ENCODE measurements at regions not wholly inside any gene's neighbourhood (a gene's known extent, or its start where the extent isn't known, plus 50 kb on each side); places are given as distances from the start of the nearest gene placed in this dataset.

GRCh38 chr4:103802766-103803165 lies 83.0 kb upstream of the TACR3 start:
- no peak for TF ChIP-seq CTCF (IDR thresholded peaks at IDR 0.05; ENCODE audit: unreplicated experiment)
- H3K27me3 Mint-ChIP-seq (ENCODE audit: low read depth), result no peaks in the 10 kb centered on the region
- H3K4me1 Mint-ChIP-seq, result no peaks in the 10 kb centered on the region
- no peak overlapping the region for H3K4me3 Mint-ChIP-seq
- H3K27ac Mint-ChIP-seq, result no peak overlapping the region
- H3K9me3 Mint-ChIP-seq, result peaks cover 10% of the 10 kb centered on the region
- no peaks in the 10 kb centered on the region for H3K36me3 Mint-ChIP-seq
- no peak for DNase-seq (ENCODE audit: low spot score in 2 of 2, unreplicated experiment in 2 of 2)

DNA sequence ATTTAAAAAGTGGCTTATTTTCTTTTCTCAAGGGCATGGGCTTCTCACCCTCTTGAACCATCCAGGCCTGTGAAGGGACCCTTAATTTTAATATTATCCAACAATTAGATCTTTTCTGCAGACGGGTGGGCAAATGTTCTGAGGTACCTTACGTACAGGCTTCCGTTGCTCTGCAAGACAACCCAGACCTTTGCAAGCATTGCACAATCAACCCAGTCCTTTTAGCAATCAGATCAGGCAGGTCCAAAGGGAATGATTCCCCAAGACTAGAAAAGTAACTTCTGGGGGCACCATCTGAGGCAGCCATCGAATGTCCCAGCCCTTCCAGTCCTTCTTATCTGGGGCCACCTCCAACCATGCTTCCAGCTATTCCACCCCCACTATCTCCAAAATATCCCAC lies 67.3 kb upstream of the TACR3 start:
- no peak overlapping the region for H3K4me3 Mint-ChIP-seq
- no peaks in the 10 kb centered on the region for H3K36me3 Mint-ChIP-seq
- DNase-seq (ENCODE audit: low spot score in 2 of 2, unreplicated experiment in 2 of 2), result no peak
- H3K27ac Mint-ChIP-seq, result no peak overlapping the region
- H3K27me3 Mint-ChIP-seq (ENCODE audit: low read depth), result no peaks in the 10 kb centered on the region
- TF ChIP-seq CTCF (IDR thresholded peaks at IDR 0.05; ENCODE audit: unreplicated experiment), result no peak
- no peaks in the 10 kb centered on the region for H3K4me1 Mint-ChIP-seq
- peaks cover 21% of the 10 kb centered on the region for H3K9me3 Mint-ChIP-seq

DNA sequence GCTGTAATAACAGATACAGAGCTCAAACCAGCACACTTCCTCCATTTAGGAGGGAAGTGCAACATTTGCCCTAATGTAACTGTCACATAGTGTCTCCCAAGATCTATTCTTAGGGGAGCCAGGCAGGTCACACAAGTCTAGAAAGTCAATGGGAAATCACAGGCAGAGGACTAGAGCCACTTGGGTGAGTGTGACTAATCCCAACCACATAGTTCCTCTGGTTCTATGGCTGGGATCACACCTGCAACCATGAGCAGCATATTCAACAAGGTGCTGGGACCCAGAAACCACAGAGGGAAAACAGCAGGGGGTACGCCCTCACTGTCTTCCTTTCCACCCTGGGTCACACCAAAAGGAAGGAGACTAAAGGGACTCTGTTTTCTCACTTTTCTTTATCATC lies 66.8 kb upstream of the TACR3 start:
- no peak for TF ChIP-seq CTCF (IDR thresholded peaks at IDR 0.05; ENCODE audit: unreplicated experiment)
- peaks cover 17% of the 10 kb centered on the region for H3K9me3 Mint-ChIP-seq
- no peak overlapping the region for H3K27ac Mint-ChIP-seq
- no peaks in the 10 kb centered on the region for H3K27me3 Mint-ChIP-seq (ENCODE audit: low read depth)
- H3K4me3 Mint-ChIP-seq, result no peak overlapping the region
- no peak for DNase-seq (ENCODE audit: low spot score in 2 of 2, unreplicated experiment in 2 of 2)
- no peaks in the 10 kb centered on the region for H3K4me1 Mint-ChIP-seq
- H3K36me3 Mint-ChIP-seq, result no peaks in the 10 kb centered on the region

DNA sequence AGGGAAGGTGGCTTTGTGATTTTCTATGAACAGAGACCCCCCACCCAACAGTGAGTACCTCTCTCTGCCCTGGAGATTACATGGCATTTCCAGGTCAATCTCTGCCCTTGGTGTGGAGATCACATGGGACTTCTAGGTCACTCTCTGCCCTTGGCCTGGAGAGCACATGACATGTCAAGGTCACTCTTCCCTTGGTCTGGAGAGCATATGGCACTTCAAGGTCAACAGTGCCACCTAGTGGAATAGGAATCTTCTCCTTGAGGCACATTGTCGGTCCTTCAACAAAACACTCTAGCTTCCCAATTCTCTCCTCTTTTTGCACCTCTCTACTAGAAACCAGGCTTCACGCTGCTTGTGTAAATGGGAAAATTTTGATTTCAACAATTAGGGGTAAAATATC lies 66.2 kb upstream of the TACR3 start:
- DNase-seq (ENCODE audit: low spot score in 2 of 2, unreplicated experiment in 2 of 2), result no peak
- peaks cover 15% of the 10 kb centered on the region for H3K9me3 Mint-ChIP-seq
- H3K4me3 Mint-ChIP-seq, result no peak overlapping the region
- no peaks in the 10 kb centered on the region for H3K27me3 Mint-ChIP-seq (ENCODE audit: low read depth)
- no peaks in the 10 kb centered on the region for H3K4me1 Mint-ChIP-seq
- H3K27ac Mint-ChIP-seq, result no peak overlapping the region
- no peaks in the 10 kb centered on the region for H3K36me3 Mint-ChIP-seq
- TF ChIP-seq CTCF (IDR thresholded peaks at IDR 0.05; ENCODE audit: unreplicated experiment), result no peak

DNA sequence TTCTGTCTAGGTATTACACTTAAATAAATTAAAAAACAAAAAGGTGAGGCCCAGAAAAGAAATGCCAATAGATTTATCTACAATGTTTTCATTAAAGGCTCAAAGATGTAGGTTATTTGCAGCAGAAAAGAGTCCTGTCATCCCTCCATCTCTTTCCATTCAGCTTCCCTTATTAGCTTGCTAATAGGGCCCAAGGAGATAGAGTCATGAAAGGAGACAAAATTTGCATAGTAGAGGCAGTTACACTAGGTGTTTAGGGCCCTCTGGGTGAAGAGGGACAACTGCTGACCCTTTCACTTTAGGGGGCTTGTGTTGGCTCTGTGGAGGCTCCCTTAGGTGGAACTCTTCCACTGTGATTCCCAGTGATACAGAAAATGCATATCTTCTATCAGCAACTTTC lies 58.4 kb upstream of the TACR3 start:
- Mint-ChIP-seq H3K27me3 (ENCODE audit: low read depth) (no peaks in the 10 kb centered on the region), H3K27ac (no peak overlapping the region), H3K4me3 (no peak overlapping the region), H3K9me3 (no peaks in the 10 kb centered on the region), H3K4me1 (no peaks in the 10 kb centered on the region), H3K36me3 (no peaks in the 10 kb centered on the region)
- no peak for TF ChIP-seq CTCF (IDR thresholded peaks at IDR 0.05; ENCODE audit: unreplicated experiment)
- DNase-seq (ENCODE audit: low spot score in 2 of 2, unreplicated experiment in 2 of 2), result no peak

GRCh38 chr4:103774326-103774825 lies 54.6 kb upstream of the TACR3 start:
- Mint-ChIP-seq H3K9me3 (no peaks in the 10 kb centered on the region), H3K4me1 (no peaks in the 10 kb centered on the region), H3K27ac (no peak overlapping the region), H3K27me3 (ENCODE audit: low read depth) (no peaks in the 10 kb centered on the region), H3K4me3 (no peak overlapping the region), H3K36me3 (no peaks in the 10 kb centered on the region)
- DNase-seq (ENCODE audit: low spot score in 2 of 2, unreplicated experiment in 2 of 2), result no peak
- TF ChIP-seq CTCF (IDR thresholded peaks at IDR 0.05; ENCODE audit: unreplicated experiment), result no peak
